BE2C (cell line): ENCODE measurements at regions not wholly inside any gene's neighbourhood (a gene's known extent, or its start where the extent isn't known, plus 50 kb on each side); places are given as distances from the start of the nearest gene placed in this dataset.

Source experiments
- DNase-seq: peaks from one replicate; pipeline ENCODE4 v3.0.0-alpha.2; 2020
- H3K27me3 ChIP-seq: fragments of 250-450 bp; sonication (Bioruptor Pico); 2 replicates; pipeline ENCODE4 v1.5.1; 2020; ENCODE audit warnings: mild to moderate bottlenecking
- H3K36me3 ChIP-seq: fragments of 250-450 bp; sonication (Bioruptor Pico); 2 replicates; pipeline ENCODE4 v1.5.1; 2020; ENCODE audit warnings: mild to moderate bottlenecking
- H3K4me1 ChIP-seq: fragments of 250-450 bp; sonication (Bioruptor Pico); 2 replicates; pipeline ENCODE4 v1.5.1; 2020
- H3K4me3 ChIP-seq: 2 replicates; pipeline ENCODE4 v1.5.1; 2011; ENCODE audit warnings: low read depth, low read length
- H3K9me3 ChIP-seq: fragments of 250-450 bp; sonication (Bioruptor Pico); 2 replicates; pipeline ENCODE4 v1.5.1; 2020
- TF ChIP-seq, protein P1 (sequence below): IDR thresholded peaks from 2 replicates; pipeline ENCODE4 v1.5.1; 2012; ENCODE audit warnings: mild to moderate bottlenecking, low read depth, low read length

DNA sequence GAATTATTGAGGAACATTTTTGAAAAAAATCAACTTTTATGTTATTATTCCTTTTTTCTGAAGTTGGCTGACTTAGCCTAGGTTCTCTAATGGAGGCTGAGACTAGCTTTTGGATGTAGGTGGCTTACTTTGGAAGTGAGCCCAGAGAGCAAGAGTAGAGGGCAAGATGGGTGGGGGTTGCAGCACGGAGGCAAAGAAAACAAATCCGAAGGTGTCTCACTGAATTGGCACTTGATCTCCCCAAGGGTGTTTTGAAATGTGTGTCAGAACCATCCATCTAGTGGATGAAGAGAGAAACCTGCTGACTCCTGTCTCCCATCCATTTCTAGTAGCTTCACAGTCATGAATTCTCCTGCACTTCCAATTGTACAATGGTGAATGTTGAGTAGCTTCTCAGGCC, 390.7 kb downstream of the TMEM182 start:
- Histone ChIP-seq H3K4me1 (no peaks in the 10 kb centered on the region), H3K27me3 (no peaks in the 10 kb centered on the region), H3K9me3 (no peaks in the 10 kb centered on the region), H3K4me3 (no peak overlapping the region), H3K36me3 (no peaks in the 10 kb centered on the region)
- no peak for DNase-seq
- TF ChIP-seq, protein P1, sequence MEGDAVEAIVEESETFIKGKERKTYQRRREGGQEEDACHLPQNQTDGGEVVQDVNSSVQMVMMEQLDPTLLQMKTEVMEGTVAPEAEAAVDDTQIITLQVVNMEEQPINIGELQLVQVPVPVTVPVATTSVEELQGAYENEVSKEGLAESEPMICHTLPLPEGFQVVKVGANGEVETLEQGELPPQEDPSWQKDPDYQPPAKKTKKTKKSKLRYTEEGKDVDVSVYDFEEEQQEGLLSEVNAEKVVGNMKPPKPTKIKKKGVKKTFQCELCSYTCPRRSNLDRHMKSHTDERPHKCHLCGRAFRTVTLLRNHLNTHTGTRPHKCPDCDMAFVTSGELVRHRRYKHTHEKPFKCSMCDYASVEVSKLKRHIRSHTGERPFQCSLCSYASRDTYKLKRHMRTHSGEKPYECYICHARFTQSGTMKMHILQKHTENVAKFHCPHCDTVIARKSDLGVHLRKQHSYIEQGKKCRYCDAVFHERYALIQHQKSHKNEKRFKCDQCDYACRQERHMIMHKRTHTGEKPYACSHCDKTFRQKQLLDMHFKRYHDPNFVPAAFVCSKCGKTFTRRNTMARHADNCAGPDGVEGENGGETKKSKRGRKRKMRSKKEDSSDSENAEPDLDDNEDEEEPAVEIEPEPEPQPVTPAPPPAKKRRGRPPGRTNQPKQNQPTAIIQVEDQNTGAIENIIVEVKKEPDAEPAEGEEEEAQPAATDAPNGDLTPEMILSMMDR, result no peak

GRCh38 chr2:103153580-103154284, 391.9 kb downstream of the TMEM182 start:
- no peaks in the 10 kb centered on the region for H3K27me3 ChIP-seq
- H3K9me3 ChIP-seq, result no peaks in the 10 kb centered on the region
- H3K36me3 ChIP-seq, result no peaks in the 10 kb centered on the region
- TF ChIP-seq, protein P1, result no peak
- H3K4me1 ChIP-seq, result no peaks in the 10 kb centered on the region
- DNase-seq, result no peak
- no peak overlapping the region for H3K4me3 ChIP-seq

DNA sequence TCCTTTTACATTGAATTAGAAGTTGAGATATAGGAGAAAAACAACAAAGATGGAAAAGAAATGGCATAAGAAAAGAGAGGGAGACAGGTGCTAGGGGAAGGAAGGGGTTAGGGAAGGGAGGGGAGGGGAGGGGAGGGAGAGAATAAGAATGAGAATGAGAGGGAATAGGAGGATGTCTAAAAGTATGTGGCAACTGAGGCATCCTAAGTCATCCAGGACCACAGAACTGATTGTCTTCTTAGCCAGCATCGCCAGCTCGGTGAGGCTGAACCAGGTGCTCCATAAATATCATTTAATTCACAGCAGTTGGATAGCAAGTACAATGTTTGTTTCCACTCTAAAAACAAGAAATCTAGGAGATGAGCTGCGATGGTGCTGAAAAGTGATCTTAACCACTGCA, 393.5 kb downstream of the TMEM182 start:
- no peaks in the 10 kb centered on the region for H3K4me1 ChIP-seq
- no peaks in the 10 kb centered on the region for H3K27me3 ChIP-seq
- TF ChIP-seq, protein P1, result no peak
- no peak for DNase-seq
- H3K9me3 ChIP-seq, result no peaks in the 10 kb centered on the region
- no peaks in the 10 kb centered on the region for H3K36me3 ChIP-seq
- no peak overlapping the region for H3K4me3 ChIP-seq

- H3K4me3 ChIP-seq, result no peak overlapping the region
- TF ChIP-seq, protein P1, result no peak
- H3K36me3 ChIP-seq, result no peaks in the 10 kb centered on the region
- no peaks in the 10 kb centered on the region for H3K4me1 ChIP-seq
- no peak for DNase-seq
- H3K9me3 ChIP-seq, result no peaks in the 10 kb centered on the region
- H3K27me3 ChIP-seq, result no peaks in the 10 kb centered on the region
Measured at GRCh38 chr2:103159018-103159417, 397.2 kb downstream of the TMEM182 start.

GRCh38 chr2:103161456-103162289, 399.8 kb downstream of the TMEM182 start:
- H3K9me3 ChIP-seq, result no peaks in the 10 kb centered on the region
- TF ChIP-seq, protein P1, result peak; percentile 63
- H3K4me3 ChIP-seq, result no peak overlapping the region
- H3K4me1 ChIP-seq, result no peaks in the 10 kb centered on the region
- no peaks in the 10 kb centered on the region for H3K27me3 ChIP-seq
- no peaks in the 10 kb centered on the region for H3K36me3 ChIP-seq
- DNase-seq, result peak; percentile 30

DNA sequence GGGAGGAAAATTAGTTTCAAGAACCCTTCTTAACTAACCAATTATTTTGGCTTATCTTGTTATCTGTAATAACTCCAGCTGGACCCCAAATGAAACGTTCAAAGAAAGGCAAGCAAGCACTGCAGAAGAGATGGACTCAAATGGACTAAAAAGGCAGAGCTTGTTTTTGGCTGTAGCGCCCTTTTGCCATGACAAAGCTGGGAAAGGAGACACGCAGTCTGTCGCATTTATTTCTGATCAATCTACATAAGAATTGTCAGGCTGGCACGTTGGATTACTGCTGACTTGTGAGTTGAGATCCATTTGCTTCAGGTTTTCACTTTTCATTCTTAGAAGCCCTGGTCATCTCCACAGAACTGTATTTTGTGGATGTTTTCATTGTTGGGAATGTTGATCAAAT, 402.9 kb downstream of the TMEM182 start:
- Histone ChIP-seq H3K9me3 (no peaks in the 10 kb centered on the region), H3K4me1 (no peaks in the 10 kb centered on the region), H3K36me3 (no peaks in the 10 kb centered on the region), H3K27me3 (no peaks in the 10 kb centered on the region), H3K4me3 (no peak overlapping the region)
- no peak for DNase-seq
- TF ChIP-seq, protein P1, result no peak
